HG02885 (cell line): ENCODE measurements at regions not wholly inside any gene's neighbourhood (a gene's known extent, or its start where the extent isn't known, plus 50 kb on each side); places are given as distances from the start of the nearest gene placed in this dataset.

Experiments
- ATAC-seq: cut with Tn5 transposase; IDR thresholded peaks from one replicate; pipeline ENCODE4 v1.9.1; 2021; ENCODE audit warnings: mild to moderate bottlenecking; ENCODE audit not compliant: unreplicated experiment, poor library complexity

DNA sequence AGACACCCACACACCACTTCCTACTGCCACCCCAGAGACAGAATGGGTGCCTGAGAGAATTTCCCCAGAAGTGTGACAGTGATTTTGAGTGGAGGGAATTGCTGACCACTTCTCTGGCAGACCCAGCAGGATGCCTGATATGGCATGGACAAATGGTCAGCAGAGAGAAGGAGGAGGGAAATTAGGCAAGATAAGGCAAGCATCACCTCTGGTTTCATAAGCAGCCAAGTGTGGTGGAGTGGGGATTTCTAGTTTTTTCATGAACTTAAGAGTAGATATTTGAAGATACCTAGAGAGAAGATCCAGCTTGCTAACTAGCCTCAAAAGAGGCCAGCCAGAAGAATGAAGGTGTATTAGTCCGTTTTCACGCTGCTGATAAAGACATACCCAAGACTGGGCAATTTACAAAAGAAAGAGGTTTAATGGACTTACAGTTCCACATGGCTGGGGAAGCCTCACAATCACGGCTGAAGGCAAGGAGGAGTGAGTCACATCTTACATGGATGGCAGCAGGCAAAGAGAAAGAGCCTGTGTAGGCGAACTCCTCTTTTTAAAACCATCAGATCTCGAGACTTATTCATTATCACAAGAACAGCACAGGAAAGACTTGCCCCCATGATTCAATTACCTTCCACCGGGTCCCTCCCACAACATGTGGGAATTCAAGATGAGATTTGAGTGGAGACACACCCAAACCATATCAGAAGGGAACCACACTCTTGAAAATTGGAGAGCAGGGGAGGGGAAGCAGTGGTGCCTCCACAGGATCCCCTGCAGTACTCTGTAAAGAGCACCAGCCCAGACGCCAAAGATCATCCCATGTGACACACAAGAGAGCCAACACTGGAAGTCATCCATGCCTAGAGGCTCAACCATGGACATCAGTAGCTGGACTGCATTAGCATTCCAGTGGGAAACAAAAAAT lies 64.2 kb downstream of the RBM43 start:
- ATAC-seq, result no peak

DNA sequence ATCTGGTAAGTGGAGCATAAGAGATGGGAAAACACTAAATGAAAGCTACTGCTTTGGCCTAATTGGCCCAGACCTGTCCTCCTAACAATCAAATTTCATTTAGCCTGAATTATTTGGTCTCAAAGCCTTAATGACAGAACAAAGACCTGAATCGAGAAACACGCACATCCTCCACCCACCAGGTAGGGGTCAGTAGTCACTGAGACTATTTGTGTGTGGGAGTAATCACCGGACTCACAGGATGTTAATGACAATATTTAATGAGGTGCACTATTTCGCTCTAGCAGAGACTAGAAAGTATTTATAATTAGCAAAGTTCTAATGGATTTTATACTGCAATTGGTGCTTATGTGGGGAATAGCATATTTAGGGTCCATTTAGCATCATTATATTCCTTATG lies 68.1 kb downstream of the RBM43 start:
- no peak for ATAC-seq

DNA sequence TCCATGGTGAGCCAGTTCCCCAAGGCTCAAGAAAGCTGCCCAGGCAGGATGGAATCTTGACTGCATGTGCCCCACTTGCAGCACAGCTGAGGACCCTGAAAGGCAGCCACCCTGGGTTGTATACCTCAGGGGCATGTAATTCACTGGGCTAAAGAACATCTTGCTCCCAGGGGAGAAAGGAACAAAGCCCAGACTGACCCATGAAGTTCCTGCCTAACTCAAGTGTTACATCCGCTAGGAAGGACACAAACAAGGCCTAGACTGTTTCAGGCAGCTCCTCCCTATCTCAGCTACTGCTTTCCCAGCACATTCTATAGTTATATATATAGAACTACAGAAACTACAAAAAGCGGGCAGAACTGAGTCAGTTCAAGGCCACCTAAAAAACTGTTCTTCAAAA lies 69.0 kb downstream of the RBM43 start:
- ATAC-seq, result no peak

DNA sequence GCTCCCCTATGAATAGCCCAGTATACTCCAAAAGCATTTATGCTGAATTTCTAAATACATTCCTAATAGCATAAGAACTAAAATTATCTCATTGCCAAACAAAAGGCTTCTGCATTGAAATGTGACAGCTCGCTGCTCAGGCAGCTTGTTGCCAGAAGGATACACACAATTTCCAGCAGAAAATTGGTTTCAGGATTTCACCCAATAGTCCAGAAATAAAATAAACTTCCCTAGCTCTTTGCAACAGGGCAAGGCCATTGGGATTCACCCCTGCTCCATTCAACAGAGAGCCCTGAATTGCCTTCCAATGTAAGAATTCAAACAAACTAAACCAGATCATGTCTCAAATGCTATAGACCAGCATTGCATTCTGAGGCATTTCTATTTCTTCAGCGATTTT lies 70.7 kb downstream of the RBM43 start:
- ATAC-seq, result no peak

DNA sequence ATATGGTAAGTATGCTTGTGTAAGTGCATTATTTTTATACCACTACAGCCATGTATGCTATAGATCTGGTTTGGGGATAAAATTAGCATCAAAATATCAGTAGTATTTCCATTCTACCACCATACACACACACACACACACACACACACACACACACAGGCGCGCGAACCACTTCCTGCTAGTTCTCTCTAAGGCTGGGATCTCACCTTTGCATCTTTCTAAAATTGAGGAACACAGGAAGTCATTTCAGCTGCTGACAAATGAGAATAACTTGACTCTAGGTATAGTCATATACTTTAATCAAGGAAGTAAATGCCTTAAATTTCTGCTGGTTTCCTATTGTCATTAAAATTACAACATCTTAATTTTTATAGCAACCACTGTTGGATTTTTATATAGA lies 72.5 kb downstream of the RBM43 start:
- no peak for ATAC-seq

DNA sequence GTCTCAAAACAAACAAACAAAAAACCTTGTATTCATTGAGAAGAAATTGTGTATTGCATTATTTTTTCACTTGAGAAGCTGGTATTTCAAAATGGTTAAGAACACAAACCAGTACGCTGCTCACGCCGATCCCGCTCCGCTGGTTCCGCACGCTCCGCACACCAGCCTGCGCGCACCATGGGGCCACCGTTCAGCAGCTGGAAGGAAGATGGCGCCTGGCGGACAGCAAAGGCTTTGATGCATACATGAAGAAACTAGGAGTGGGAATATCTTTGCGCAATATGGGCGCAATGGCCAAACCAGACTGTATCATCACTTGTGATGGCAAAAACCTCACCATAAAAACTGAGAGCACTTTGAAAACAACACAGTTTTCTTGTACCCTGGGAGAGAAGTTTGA lies 75.7 kb downstream of the RBM43 start:
- ATAC-seq, result no peak

DNA sequence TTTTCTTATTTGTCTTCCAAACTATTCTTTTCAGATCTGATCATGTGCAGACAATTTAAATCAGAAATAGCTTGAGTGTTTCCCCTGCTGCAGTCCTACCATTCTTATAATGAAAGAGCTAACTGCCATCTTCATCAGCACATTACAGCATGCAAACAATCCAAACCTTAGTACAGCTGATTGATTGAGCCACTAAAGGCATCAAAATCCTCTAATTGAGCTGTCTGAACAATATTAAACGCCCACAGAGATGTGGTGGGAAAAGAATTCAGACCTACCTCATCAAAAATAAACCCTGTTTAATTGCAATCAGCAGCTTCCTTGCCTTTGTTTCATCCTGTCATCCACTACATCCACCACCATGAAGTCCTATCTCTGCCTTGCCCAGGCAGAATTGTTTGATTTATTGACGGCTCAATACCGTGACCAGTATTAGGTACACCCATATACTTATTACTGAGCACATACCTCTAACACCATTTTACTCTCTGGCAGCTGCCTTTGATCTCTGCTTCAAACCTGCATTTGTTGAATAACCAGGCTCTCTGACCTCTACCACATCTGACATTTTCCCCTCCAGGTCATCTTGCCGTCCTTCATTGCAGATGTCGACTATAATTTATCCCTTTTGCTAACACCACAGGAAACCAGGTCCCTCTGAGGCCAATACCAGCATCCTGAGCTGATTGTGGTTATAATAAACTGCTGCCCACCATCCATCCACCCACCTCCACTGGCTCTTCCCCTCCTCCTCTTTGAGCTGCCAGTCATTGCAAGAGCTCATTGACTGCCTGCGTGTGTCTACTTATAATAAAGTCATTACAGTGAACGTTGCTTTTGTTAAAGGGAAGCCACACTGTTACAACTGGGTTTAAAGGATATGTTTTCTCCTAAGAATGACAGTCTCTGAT lies 78.5 kb downstream of the RBM43 start:
- no peak for ATAC-seq

DNA sequence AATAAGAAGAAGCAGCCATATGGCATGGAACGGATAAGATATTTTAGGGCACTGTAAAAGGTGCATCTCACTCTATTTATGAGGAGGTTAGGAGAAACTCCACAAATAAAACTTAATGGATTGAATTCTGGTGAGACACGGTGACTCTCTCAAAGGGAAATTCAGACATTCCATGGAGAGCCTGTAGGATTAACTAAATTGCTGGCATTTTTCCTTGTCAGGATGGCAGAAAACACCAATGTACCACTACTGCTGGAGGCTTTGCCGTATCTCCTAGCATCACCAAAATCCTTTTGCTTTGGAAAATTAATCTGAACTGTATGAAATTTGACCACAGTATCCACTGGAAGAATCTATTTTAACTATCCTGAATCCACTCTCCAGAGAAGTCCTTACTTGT lies 79.3 kb downstream of the RBM43 start:
- ATAC-seq, result no peak

DNA sequence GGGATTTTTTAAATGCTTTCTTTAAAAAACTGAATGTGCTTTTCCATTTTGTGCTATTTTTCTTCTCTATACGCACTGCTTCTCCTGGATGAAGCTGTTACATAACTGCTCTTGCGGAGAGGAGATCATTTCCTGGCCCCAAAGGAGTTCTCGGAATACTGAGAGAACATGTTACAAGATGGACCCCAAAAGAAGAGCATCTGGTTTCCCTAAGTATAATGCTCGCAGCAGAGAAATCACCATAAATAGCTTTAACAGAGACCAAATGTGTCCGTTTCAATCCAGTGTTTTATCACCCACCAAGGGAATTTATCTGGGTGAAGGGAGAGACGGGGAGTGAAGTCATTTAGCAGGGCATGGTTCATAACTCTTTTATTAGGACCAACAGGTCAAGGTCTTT lies 80.1 kb downstream of the RBM43 start:
- no peak for ATAC-seq

DNA sequence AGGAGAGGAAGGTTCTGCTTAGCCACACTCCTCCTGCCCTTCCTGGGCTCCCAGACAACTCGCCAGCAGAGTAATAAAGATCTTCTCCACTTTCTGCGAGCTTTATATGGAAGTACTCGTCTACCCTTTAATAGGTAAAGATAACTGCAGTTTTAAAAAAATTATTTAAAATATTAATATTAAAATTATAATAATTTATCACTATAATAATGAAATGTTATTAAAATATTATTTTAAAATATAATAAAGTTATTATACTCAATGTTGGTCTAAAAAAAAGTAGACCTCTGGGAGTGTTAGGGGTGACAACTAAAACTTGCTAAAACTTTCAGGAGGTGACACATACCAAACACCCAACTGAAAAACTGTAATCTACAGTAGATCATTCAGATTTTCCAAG lies 81.5 kb downstream of the RBM43 start:
- ATAC-seq, result no peak

DNA sequence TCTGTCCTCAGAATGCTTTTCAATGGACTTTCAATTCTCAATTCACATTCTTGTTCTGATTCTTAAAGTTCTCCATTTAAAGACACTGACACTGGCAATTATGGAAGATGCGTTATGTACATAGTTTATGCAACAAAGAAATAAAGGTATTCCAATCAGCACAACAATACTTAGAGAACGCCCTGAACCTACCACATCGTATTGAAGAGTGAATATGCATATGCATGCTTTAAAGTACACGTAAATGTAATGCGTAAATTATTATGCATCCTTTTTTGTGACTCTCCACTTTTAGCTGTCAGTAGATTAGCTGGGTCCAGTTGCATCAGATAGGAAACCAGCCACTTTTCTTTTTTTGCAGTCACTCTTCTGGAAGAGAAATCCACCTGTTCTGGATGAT lies 83.5 kb downstream of the RBM43 start:
- no peak for ATAC-seq

DNA sequence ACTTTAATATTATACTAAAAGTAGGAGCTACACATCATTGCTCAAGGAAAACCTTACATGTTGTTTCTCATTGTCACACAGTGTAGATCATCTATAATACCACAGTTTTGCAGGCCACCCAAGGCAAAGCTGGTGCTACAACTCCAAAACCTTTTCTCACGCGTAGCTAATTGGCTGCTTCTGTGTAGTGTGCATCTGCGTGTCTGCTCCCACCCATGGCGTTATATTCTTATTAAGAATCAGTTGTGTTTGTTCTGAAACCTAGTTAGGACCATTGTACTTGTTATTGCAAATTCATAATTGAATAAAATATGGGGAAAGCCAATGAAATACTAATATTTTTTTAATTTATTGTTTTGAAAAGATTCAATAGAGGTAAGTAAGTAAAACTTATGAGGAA lies 83.9 kb downstream of the RBM43 start:
- no peak for ATAC-seq

DNA sequence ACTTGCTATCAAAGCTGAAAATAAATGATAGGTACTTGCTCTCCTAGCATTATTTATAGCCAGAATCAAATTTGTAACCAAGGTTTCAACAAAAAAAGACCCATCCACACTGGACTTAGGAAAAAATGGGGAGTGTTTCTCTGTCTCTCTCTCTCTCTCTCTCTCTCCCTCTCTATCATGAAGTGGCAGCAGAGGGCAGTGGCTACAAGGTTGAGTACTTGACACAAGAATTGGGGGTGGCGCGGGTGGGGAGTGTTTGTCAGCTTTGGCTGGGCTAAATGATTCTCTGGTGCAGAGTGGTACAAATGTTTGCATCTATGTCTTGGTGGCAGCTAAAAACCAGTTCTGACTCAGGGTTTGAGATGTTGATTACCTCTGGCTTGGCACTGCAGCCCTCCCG lies 85.0 kb downstream of the RBM43 start:
- no peak for ATAC-seq

DNA sequence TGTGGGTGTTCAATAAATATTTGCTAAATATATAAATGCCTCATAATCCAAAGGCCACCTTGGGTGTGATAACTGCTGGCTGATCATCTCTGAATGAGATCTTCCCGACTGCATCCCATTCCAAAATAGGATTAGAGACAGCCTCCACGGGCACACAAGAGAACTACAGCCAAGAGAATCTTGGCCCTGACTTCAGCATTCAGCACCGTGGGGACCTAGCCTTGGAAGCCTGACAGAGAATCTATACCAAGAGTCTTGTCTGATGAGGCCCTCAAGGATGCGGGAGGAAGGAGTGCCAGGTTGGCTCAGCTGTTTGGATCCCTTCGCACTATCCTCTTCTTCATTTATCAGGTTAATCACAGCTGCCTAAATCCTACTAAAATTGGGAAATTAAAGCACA lies 85.8 kb downstream of the RBM43 start:
- no peak for ATAC-seq

DNA sequence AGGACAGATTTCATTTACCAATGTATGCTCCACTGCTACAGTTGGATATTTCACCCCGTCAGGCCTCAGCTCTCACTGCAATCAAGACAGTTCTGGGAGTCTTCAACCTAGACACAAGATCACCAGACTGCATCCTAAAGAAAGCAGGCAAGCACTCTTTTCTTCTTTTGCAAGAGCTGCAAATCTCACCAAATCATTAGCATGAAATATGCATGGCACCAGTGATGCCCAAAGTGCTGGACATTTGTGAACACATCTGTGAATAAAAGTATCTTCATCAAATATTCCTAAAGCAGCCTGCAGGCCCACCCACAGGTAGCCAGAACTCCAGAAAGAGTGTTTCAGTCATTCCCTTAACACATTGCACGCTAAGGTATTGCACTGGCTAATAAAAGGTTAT lies 87.5 kb downstream of the RBM43 start:
- ATAC-seq, result no peak

DNA sequence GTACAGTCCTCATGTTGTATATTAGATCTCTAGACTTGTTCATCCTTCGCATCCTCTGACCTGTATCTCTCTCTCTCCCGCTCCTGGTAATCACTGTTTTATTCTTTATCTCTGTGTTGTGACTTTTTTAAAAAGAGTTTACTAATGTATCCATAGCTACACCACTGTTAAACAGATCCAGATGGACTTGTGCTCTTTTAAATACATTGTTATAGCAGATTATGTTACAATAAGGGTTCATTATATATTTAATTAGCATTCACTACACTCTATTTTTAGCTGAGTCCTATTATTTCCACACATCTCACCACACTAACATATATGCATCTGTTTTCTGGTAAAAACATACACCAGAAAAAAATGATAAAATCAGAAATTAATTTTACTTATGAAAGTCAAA lies 90.5 kb downstream of the RBM43 start:
- no peak for ATAC-seq

DNA sequence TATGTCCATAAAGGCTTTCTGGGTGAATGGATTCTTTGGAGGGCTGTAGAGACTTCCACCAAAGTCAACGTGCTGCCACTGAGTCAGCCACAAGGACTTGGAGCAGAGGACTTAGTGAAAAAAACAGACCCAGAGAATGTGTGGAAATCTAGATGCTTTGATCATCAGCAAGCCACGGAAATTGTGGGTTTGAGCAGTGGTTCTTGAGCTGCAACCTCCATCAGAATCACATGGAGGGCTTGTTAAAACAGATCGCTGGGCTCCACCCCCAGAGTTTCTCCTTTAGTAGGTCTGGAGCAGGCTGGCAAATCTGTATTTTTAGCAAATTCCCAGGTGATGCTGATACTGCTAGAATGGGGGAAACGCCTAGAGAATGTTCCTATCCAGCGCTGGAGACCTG lies 95.3 kb downstream of the RBM43 start:
- no peak for ATAC-seq

DNA sequence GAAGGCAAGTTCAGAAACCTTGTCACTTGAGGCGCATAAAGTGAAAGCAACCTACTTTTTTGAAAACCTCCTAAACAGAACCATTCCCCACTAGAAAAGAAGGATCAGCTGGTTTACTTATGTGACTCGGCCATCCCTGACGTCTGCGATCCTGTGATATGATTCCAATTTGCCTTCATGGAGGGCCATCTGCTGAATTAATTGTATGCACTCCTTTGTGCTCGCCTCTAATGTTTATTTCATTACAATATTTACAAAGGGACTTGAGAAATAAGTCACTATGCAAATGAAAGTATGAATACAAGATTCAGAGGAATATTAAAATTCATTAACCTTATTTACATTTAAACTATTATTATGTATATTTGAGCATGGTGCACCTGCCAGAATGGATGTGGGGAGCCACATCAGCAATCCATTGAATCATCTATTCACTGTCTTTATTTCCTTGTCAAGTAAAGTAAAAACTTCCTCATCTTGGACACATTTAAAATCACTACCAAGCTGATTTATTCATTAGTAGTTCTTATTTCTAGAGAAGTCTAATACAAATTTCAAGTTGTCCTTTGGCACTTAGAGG lies 96.5 kb downstream of the RBM43 start:
- ATAC-seq, result no peak

DNA sequence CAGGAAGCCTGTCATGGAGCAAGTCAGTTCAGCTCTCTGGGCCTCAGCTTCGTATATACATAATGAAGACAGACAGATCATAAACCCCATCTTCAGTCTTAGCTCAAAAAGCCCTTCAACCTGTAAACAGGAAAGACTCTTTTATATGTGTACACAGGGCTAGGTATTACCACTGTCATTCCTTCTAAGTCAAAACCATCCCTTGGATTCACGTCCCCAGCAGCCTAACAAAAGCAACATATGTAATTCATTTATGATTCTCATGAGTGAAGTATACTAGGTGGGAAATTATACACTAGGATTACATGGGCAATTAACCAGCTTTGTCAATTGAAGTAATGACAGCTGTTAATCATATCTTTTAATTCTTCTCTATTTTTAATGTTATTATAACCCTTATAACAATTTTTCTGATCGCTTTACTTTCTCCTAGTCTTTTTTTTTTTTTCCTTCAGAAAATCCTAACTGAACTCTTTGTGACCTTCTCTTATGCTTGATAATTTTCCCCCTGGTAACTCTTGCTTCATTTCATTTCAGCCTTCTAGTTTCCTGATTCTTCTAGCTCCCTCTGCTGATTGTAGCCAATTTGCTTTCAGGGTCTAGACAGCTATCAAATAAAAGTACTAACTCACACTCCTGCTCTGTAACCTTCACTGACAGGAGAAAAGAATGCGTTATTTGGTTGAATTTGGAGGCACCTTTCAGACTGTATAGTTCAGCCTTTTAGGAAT lies 99.7 kb downstream of the RBM43 start:
- ATAC-seq, result no peak

DNA sequence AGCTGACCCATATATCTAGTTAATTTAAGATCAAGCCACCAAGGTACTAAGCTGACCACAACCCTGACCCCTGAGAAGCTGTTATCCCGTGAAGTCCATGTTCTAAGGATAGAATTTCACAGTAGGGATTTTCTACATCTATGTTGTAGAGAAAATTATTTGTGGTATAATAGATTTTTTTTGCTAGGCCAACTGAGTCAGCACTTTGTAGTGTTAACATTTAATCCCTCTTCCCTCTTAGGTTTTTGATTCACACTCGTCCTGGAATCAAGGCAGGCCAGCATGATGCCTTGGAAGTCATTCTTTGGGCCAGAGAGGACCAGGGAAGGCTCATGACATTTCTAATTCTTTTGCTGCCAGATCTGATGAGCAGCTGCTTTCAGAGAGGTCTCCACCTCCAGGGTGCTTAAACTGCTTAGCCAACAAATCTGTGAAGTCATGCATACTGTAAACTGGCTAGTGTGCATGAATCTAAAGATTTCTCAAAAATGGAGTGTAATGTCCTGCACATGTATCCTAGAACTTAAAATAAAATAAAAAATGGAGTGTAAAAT lies 102.5 kb downstream of the RBM43 start:
- ATAC-seq, result no peak
